ENCODE measurements at regions not wholly inside any gene's neighbourhood (a gene's known extent, or its start where the extent isn't known, plus 50 kb on each side); places are given as distances from the start of the nearest gene placed in this dataset.

- TF ChIP-seq, protein P1, sequence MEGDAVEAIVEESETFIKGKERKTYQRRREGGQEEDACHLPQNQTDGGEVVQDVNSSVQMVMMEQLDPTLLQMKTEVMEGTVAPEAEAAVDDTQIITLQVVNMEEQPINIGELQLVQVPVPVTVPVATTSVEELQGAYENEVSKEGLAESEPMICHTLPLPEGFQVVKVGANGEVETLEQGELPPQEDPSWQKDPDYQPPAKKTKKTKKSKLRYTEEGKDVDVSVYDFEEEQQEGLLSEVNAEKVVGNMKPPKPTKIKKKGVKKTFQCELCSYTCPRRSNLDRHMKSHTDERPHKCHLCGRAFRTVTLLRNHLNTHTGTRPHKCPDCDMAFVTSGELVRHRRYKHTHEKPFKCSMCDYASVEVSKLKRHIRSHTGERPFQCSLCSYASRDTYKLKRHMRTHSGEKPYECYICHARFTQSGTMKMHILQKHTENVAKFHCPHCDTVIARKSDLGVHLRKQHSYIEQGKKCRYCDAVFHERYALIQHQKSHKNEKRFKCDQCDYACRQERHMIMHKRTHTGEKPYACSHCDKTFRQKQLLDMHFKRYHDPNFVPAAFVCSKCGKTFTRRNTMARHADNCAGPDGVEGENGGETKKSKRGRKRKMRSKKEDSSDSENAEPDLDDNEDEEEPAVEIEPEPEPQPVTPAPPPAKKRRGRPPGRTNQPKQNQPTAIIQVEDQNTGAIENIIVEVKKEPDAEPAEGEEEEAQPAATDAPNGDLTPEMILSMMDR (IDR thresholded peaks at IDR 0.05): peak; percentile 57
- DNase-seq (ENCODE audit: extremely low spot score, unreplicated experiment): no peak
- Mint-ChIP-seq H3K9me3 (ENCODE audit: unreplicated experiment) (no peaks in the 10 kb centered on the region), H3K27me3 (ENCODE audit: unreplicated experiment) (no peaks in the 10 kb centered on the region), H3K4me1 (ENCODE audit: unreplicated experiment) (peaks cover 17% of the 10 kb centered on the region), H3K27ac (ENCODE audit: unreplicated experiment) (no peak overlapping the region), H3K4me3 (ENCODE audit: unreplicated experiment) (no peak overlapping the region), H3K36me3 (ENCODE audit: unreplicated experiment) (no peaks in the 10 kb centered on the region)
Measured at GRCh38 chr15:29942143-29942542, 119.9 kb upstream of the TJP1 start.

DNA sequence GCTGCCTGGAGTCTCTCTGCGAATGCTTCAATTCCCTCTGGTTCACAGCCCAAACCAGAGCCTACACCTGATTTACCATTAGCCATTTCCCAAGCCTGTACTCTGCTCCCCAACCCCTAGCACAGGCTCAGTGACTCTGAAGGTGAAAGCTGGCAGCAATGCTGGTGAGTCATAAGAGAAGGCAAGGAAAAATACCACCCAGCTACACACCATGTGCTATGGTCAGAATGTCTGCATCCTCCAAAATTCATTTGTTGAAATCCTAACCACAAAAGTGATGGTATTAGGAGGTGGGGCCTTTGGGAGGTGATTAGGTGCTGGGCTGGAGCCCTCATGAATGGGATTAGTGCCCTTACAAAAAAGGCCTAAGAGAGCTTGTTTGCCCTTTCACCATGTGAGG is 117.1 kb upstream of the TJP1 start:
- no peaks in the 10 kb centered on the region for H3K36me3 Mint-ChIP-seq (ENCODE audit: unreplicated experiment)
- no peaks in the 10 kb centered on the region for H3K27me3 Mint-ChIP-seq (ENCODE audit: unreplicated experiment)
- no peak overlapping the region for H3K27ac Mint-ChIP-seq (ENCODE audit: unreplicated experiment)
- no peak for DNase-seq (ENCODE audit: extremely low spot score, unreplicated experiment)
- H3K4me3 Mint-ChIP-seq (ENCODE audit: unreplicated experiment): no peak overlapping the region
- no peaks in the 10 kb centered on the region for H3K9me3 Mint-ChIP-seq (ENCODE audit: unreplicated experiment)
- H3K4me1 Mint-ChIP-seq (ENCODE audit: unreplicated experiment): peaks cover 36% of the 10 kb centered on the region
- TF ChIP-seq, protein P1 (IDR thresholded peaks at IDR 0.05): no peak

DNA sequence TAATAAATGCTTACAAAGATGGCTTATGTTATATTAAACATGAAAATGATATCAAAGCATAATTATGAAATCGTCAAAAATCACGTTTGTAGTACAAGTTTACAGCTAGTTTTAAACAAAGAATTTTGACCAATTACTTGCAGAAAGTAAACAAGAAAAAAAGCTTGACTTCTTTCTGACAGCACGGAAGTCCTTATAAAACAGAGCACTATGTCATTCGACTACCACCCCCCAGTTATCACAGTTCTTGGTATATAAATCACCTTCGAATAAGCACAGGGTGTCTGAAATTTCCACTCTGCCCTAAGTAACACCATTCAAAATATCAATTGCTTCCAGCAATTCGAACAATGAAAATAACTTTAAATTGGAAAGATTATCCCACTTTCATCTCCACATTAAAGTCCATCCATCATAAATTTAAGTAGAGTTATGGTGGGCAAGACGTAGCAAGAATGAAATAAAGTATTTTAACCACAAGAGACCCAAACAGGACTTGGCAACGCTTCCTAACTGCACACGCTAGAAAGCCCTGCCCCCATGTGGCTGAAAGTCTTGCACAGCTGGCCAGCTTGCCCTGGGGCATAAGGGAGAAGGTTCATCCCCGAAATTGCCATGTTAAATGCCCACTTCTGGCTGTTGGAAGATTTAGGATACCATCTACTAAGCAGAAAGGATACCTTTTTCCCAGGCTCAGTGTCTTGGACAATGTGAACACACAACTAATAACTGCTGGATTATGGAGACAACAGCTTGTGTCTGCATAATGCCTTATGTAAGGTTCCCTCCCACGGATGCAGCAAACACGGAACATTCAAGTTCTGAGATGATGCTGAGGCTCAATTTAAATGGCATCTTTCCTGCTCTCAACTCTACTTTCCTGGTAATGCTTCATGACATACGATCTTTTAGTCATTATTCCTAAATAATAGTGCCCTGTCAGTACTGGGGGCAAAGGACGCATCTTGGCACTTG is 116.4 kb upstream of the TJP1 start:
- no peak overlapping the region for H3K27ac Mint-ChIP-seq (ENCODE audit: unreplicated experiment)
- TF ChIP-seq, protein P1 (IDR thresholded peaks at IDR 0.05): peak; percentile 46
- H3K27me3 Mint-ChIP-seq (ENCODE audit: unreplicated experiment): no peaks in the 10 kb centered on the region
- DNase-seq (ENCODE audit: extremely low spot score, unreplicated experiment): no peak
- H3K36me3 Mint-ChIP-seq (ENCODE audit: unreplicated experiment): no peaks in the 10 kb centered on the region
- no peaks in the 10 kb centered on the region for H3K9me3 Mint-ChIP-seq (ENCODE audit: unreplicated experiment)
- H3K4me3 Mint-ChIP-seq (ENCODE audit: unreplicated experiment): no peak overlapping the region
- H3K4me1 Mint-ChIP-seq (ENCODE audit: unreplicated experiment): peaks cover 42% of the 10 kb centered on the region

DNA sequence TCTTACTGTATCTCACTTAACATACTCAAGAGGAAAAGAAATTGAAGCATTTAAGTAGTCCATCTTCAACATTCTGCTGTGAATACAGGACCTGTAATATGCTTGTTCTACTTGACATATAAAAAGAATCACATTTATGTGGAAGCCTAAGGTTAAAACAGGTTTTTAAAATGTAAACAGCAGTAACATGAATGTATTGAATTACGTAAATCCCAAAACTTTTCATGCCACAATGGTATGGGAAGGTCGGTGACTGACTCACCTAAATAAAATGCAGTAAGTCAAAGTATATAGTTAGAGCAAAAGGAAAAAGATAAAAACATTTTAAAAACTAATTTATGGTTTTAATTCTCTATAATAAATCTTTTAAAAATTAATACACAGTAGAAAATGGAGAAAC is 115.7 kb upstream of the TJP1 start:
- DNase-seq (ENCODE audit: extremely low spot score, unreplicated experiment): no peak
- Mint-ChIP-seq H3K4me3 (ENCODE audit: unreplicated experiment) (no peak overlapping the region), H3K4me1 (ENCODE audit: unreplicated experiment) (peaks cover 49% of the 10 kb centered on the region), H3K9me3 (ENCODE audit: unreplicated experiment) (no peaks in the 10 kb centered on the region), H3K27me3 (ENCODE audit: unreplicated experiment) (no peaks in the 10 kb centered on the region), H3K36me3 (ENCODE audit: unreplicated experiment) (no peaks in the 10 kb centered on the region), H3K27ac (ENCODE audit: unreplicated experiment) (no peak overlapping the region)
- TF ChIP-seq, protein P1 (IDR thresholded peaks at IDR 0.05): no peak

DNA sequence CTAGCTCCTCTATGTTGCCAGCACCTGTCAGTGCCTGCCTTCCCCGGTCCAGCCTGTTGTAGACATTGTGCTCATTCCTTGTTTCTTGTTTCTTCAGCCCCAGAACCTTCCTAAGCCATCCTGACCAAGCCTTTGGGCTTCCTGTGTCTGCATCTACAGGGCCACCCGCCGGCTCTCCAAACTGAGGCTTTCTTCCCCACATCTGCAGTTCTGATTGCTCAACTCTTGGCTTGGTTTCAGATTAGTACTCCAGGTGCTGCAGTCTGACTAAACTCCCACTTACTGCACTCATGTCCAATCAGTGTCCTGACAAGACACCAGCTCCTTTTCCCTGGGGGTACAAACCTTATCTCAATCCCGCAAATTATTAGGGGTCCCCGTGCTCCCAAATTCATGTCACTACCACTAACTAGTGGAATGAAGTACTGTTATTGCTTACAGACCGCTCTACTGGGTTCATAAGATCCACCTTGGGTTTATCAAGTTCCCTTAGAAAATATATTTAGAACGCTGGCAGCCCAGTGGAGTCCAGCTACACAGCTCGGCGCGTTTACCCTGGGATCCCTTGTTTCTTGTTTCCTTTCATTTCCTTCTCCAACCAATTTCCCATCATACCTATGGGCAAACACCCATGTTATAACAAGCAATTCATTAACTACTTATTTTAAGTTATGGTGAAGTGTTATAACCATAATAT is 114.2 kb upstream of the TJP1 start:
- no peak for DNase-seq (ENCODE audit: extremely low spot score, unreplicated experiment)
- H3K4me3 Mint-ChIP-seq (ENCODE audit: unreplicated experiment): no peak overlapping the region
- no peaks in the 10 kb centered on the region for H3K36me3 Mint-ChIP-seq (ENCODE audit: unreplicated experiment)
- peaks cover 49% of the 10 kb centered on the region for H3K4me1 Mint-ChIP-seq (ENCODE audit: unreplicated experiment)
- H3K9me3 Mint-ChIP-seq (ENCODE audit: unreplicated experiment): no peaks in the 10 kb centered on the region
- TF ChIP-seq, protein P1 (IDR thresholded peaks at IDR 0.05): no peak
- H3K27ac Mint-ChIP-seq (ENCODE audit: unreplicated experiment): no peak overlapping the region
- no peaks in the 10 kb centered on the region for H3K27me3 Mint-ChIP-seq (ENCODE audit: unreplicated experiment)

All from osteocyte (in vitro differentiated cells).